Endothelial cell of umbilical vein (primary cell): ENCODE measurements at regions not wholly inside any gene's neighbourhood (a gene's known extent, or its start where the extent isn't known, plus 50 kb on each side); places are given as distances from the start of the nearest gene placed in this dataset.

Source experiments
- MYC ChIP-seq: IDR thresholded peaks from one replicate; pipeline ENCODE4 v1.6.1; 2011; ENCODE audit warnings: mild to moderate bottlenecking, low read depth, low read length
- POLR2A ChIP-seq: IDR thresholded peaks from 2 replicates; pipeline ENCODE4 v1.6.1; 2012; ENCODE audit warnings: low read depth, mild to moderate bottlenecking, control low read depth, low read length
- POLR2AphosphoS5 ChIP-seq: IDR thresholded peaks from 2 replicates; pipeline ENCODE4 v1.6.1; 2012; ENCODE audit warnings: low read depth, mild to moderate bottlenecking, control low read depth, low read length, moderate library complexity; ENCODE audit not compliant: insufficient read depth
- TF ChIP-seq, protein P1 (sequence below), 2 donors: IDR thresholded peaks; 1 replicate in 1 of 2; 2 replicates in 1 of 2; pipeline ENCODE4 v1.5.1; 2011; ENCODE audit warnings: low read length in 2 of 2, mild to moderate bottlenecking in 2 of 2, moderate library complexity in 2 of 2, control low read depth in 1 of 2, inconsistent platforms in 1 of 2, low read depth in 1 of 2; ENCODE audit not compliant: insufficient read depth in 1 of 2; ENCODE audit errors: extremely low read depth in 1 of 2

DNA sequence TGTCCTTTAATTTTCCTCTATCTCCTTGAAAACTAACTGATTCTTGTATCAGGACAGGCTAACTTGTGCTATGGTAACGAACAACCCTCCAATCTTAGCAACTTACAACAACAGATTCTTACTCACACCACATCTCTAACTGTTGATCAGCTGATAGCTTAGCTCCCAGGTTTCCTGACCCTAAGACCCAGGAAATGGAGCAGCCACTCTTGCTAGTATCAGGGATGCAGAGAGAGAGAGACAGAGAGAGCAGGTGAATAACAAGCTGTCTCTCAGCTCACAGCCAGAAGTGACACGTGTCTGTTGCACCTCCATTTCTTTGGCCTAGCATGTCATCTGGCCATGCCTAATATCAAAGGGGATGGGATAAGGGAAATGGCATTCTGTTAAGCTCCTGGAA, 1289.0 kb upstream of the AUTS2 start:
- TF ChIP-seq POLR2A (no peak), POLR2AphosphoS5 (no peak), MYC (no peak)
- TF ChIP-seq, protein P1, sequence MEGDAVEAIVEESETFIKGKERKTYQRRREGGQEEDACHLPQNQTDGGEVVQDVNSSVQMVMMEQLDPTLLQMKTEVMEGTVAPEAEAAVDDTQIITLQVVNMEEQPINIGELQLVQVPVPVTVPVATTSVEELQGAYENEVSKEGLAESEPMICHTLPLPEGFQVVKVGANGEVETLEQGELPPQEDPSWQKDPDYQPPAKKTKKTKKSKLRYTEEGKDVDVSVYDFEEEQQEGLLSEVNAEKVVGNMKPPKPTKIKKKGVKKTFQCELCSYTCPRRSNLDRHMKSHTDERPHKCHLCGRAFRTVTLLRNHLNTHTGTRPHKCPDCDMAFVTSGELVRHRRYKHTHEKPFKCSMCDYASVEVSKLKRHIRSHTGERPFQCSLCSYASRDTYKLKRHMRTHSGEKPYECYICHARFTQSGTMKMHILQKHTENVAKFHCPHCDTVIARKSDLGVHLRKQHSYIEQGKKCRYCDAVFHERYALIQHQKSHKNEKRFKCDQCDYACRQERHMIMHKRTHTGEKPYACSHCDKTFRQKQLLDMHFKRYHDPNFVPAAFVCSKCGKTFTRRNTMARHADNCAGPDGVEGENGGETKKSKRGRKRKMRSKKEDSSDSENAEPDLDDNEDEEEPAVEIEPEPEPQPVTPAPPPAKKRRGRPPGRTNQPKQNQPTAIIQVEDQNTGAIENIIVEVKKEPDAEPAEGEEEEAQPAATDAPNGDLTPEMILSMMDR (IDR thresholded peaks at IDR 0.05; ENCODE audit: extremely low read depth in 1 of 2, insufficient read depth in 1 of 2, low read depth in 1 of 2, low read length in 2 of 2): no peak
